ENCODE measurements at regions not wholly inside any gene's neighbourhood (a gene's known extent, or its start where the extent isn't known, plus 50 kb on each side); places are given as distances from the start of the nearest gene placed in this dataset.

GRCh38 chr6:67224989-67225388 is 1410.1 kb upstream of the ADGRB3 start:
- TF ChIP-seq USF2 (IDR thresholded peaks at IDR 0.05; ENCODE audit: low read length) = no peak
- TF ChIP-seq EZH2 (IDR thresholded peaks at IDR 0.05; ENCODE audit: low read depth, low read length, severe bottlenecking) = no peak
- no peak for TF ChIP-seq E2F6 (IDR thresholded peaks at IDR 0.05)
- TF ChIP-seq, protein P1, sequence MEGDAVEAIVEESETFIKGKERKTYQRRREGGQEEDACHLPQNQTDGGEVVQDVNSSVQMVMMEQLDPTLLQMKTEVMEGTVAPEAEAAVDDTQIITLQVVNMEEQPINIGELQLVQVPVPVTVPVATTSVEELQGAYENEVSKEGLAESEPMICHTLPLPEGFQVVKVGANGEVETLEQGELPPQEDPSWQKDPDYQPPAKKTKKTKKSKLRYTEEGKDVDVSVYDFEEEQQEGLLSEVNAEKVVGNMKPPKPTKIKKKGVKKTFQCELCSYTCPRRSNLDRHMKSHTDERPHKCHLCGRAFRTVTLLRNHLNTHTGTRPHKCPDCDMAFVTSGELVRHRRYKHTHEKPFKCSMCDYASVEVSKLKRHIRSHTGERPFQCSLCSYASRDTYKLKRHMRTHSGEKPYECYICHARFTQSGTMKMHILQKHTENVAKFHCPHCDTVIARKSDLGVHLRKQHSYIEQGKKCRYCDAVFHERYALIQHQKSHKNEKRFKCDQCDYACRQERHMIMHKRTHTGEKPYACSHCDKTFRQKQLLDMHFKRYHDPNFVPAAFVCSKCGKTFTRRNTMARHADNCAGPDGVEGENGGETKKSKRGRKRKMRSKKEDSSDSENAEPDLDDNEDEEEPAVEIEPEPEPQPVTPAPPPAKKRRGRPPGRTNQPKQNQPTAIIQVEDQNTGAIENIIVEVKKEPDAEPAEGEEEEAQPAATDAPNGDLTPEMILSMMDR (IDR thresholded peaks at IDR 0.05; ENCODE audit: control extremely low read depth in 1 of 3, insufficient read depth in 1 of 3, low read depth in 1 of 3, low read length in 3 of 3) = no peak
- no peak for TF ChIP-seq SP2 (IDR thresholded peaks at IDR 0.05; ENCODE audit: low read length)
- no peak for TF ChIP-seq JUND (IDR thresholded peaks at IDR 0.05; ENCODE audit: low read length)
- no peak for TF ChIP-seq MAFK (IDR thresholded peaks at IDR 0.05; ENCODE audit: low read depth, low read length)
- no peak for TF ChIP-seq CHD1 (IDR thresholded peaks at IDR 0.05; ENCODE audit: low read depth, low read length)
- no peak for TF ChIP-seq SRF (IDR thresholded peaks at IDR 0.05; ENCODE audit: low read depth, low read length)
- TF ChIP-seq GABPA (IDR thresholded peaks at IDR 0.05; ENCODE audit: borderline replicate concordance, insufficient read depth, low read length) = no peak
- no peak for TF ChIP-seq EP300 (IDR thresholded peaks at IDR 0.05; ENCODE audit: borderline replicate concordance in 1 of 2, low read depth in 2 of 2, low read length in 2 of 2)
- no peak for TF ChIP-seq POLR2A (IDR thresholded peaks at IDR 0.05; ENCODE audit: control extremely low read depth in 1 of 2, low read depth in 2 of 2, low read length in 2 of 2)

Data from H1 (cell line).